ENCODE measurements at regions not wholly inside any gene's neighbourhood (a gene's known extent, or its start where the extent isn't known, plus 50 kb on each side); places are given as distances from the start of the nearest gene placed in this dataset.
A peak's percentile ranks its signal among the peaks of the same experiment; 100 is the strongest.

GRCh38 chr21:20856926-20857325 lies 141.3 kb upstream of the NCAM2 start (continued):
- no peak for TF ChIP-seq SMC3 (conservative IDR thresholded peaks at IDR 0.05; ENCODE audit: insufficient read depth, low read depth, low read length)
- TF ChIP-seq, protein P1, sequence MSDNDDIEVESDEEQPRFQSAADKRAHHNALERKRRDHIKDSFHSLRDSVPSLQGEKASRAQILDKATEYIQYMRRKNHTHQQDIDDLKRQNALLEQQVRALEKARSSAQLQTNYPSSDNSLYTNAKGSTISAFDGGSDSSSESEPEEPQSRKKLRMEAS (CRISPR knock-in tag; IDR thresholded peaks at IDR 0.05), result no peak
- TF ChIP-seq ZNF785 (CRISPR knock-in tag; IDR thresholded peaks at IDR 0.05), result no peak
- TF ChIP-seq JUN (IDR thresholded peaks at IDR 0.05; ENCODE audit: borderline replicate concordance, low read depth, low read length), result no peak
- no peak for TF ChIP-seq JUN (CRISPR knock-in tag; IDR thresholded peaks at IDR 0.05; ENCODE audit: borderline replicate concordance)
- no peak for TF ChIP-seq SIN3A (IDR thresholded peaks at IDR 0.05; ENCODE audit: borderline replicate concordance in 2 of 2, control insufficient read depth in 1 of 2, low read depth in 2 of 2, low read length in 2 of 2)
- no peak for TF ChIP-seq TOE1 (IDR thresholded peaks at IDR 0.05; ENCODE audit: borderline replicate concordance)
- no peak for TF ChIP-seq TOE1 (CRISPR knock-in tag; IDR thresholded peaks at IDR 0.05; ENCODE audit: borderline replicate concordance, low read depth)
- TF ChIP-seq, protein P2, sequence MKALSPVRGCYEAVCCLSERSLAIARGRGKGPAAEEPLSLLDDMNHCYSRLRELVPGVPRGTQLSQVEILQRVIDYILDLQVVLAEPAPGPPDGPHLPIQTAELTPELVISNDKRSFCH (CRISPR knock-in tag; IDR thresholded peaks at IDR 0.05), result no peak
- TF ChIP-seq, protein P2 (tag; IDR thresholded peaks at IDR 0.05), result no peak
- TF ChIP-seq, protein P3, sequence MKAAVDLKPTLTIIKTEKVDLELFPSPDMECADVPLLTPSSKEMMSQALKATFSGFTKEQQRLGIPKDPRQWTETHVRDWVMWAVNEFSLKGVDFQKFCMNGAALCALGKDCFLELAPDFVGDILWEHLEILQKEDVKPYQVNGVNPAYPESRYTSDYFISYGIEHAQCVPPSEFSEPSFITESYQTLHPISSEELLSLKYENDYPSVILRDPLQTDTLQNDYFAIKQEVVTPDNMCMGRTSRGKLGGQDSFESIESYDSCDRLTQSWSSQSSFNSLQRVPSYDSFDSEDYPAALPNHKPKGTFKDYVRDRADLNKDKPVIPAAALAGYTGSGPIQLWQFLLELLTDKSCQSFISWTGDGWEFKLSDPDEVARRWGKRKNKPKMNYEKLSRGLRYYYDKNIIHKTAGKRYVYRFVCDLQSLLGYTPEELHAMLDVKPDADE (conservative IDR thresholded peaks at IDR 0.05; ENCODE audit: control insufficient read depth, low read depth, low read length), result no peak
- TF ChIP-seq RBM39 (optimal IDR thresholded peaks at IDR 0.05; ENCODE audit: low read depth, low read length), result no peak
- TF ChIP-seq FOXM1 (IDR thresholded peaks at IDR 0.05; ENCODE audit: low read depth), result peak; percentile 69; the same call in 1 of the 2 replicates
- no peak for TF ChIP-seq FOXM1 (CRISPR knock-in tag; IDR thresholded peaks at IDR 0.05; ENCODE audit: low read depth)
- TF ChIP-seq ETV1 (tag; conservative IDR thresholded peaks at IDR 0.05; ENCODE audit: low read depth), result no peak
- no peak for TF ChIP-seq CTCF (IDR thresholded peaks at IDR 0.05 in 2 of 3, conservative IDR thresholded peaks at IDR 0.05 in 1 of 3; ENCODE audit: insufficient read depth in 2 of 3, low read depth in 1 of 3, low read length in 3 of 3)
- TF ChIP-seq KAT7 (CRISPR knock-in tag; IDR thresholded peaks at IDR 0.05; ENCODE audit: borderline replicate concordance), result no peak
- no peak for TF ChIP-seq NBN (IDR thresholded peaks at IDR 0.05; ENCODE audit: low read depth)
- no peak for TF ChIP-seq MXD1 (CRISPR knock-in tag; IDR thresholded peaks at IDR 0.05; ENCODE audit: borderline replicate concordance, poor library complexity, severe bottlenecking)

Measured in K562 (cell line).